B cell (primary cell): ENCODE measurements at regions not wholly inside any gene's neighbourhood (a gene's known extent, or its start where the extent isn't known, plus 50 kb on each side); places are given as distances from the start of the nearest gene placed in this dataset.

Source experiments
- EZH2 ChIP-seq: IDR thresholded peaks from 2 replicates; pipeline ENCODE4 v1.6.1; 2012; ENCODE audit warnings: borderline replicate concordance, low read depth, mild to moderate bottlenecking, moderate library complexity, low read length; ENCODE audit not compliant: insufficient read depth, poor library complexity, severe bottlenecking
- TF ChIP-seq, protein P1 (sequence below): fragments of 200-600 bp; IDR thresholded peaks from one replicate; pipeline ENCODE4 v1.8.0; 2022; ENCODE audit warnings: antibody characterized with exemption, mild to moderate bottlenecking

GRCh38 chr7:159226011-159226702 is 81.5 kb upstream of the VIPR2 start:
- TF ChIP-seq EZH2, result no peak
- TF ChIP-seq, protein P1, sequence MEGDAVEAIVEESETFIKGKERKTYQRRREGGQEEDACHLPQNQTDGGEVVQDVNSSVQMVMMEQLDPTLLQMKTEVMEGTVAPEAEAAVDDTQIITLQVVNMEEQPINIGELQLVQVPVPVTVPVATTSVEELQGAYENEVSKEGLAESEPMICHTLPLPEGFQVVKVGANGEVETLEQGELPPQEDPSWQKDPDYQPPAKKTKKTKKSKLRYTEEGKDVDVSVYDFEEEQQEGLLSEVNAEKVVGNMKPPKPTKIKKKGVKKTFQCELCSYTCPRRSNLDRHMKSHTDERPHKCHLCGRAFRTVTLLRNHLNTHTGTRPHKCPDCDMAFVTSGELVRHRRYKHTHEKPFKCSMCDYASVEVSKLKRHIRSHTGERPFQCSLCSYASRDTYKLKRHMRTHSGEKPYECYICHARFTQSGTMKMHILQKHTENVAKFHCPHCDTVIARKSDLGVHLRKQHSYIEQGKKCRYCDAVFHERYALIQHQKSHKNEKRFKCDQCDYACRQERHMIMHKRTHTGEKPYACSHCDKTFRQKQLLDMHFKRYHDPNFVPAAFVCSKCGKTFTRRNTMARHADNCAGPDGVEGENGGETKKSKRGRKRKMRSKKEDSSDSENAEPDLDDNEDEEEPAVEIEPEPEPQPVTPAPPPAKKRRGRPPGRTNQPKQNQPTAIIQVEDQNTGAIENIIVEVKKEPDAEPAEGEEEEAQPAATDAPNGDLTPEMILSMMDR, result no peak
